ENCODE measurements at regions not wholly inside any gene's neighbourhood (a gene's known extent, or its start where the extent isn't known, plus 50 kb on each side); places are given as distances from the start of the nearest gene placed in this dataset.
"Not testable (repeated sequence)": the region's sequence is repeated elsewhere in the genome, so short reads cannot be mapped to it uniquely, and the experiment has no call there.

DNA sequence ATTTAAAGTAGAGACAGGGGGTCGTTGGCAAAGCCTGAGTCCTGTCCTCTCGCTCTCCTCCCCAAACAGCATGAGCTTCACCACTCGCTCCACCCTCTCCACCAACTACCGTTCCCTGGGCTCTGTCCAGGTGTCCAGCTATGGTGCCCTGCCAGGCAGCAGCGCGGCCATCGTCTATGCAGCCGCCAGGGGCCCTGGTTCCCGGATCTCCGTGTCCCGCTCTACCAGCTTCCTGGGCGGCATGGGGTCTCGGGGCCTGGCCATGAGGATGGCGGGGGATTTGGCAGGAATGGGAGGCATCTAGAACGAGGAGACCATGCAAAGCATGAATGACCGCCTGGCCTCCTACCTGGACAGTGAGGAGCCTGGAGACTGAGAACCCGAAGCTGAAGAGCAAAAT, 1117.2 kb upstream of the MIR17HG start:
- no peak for DNase-seq

DNA sequence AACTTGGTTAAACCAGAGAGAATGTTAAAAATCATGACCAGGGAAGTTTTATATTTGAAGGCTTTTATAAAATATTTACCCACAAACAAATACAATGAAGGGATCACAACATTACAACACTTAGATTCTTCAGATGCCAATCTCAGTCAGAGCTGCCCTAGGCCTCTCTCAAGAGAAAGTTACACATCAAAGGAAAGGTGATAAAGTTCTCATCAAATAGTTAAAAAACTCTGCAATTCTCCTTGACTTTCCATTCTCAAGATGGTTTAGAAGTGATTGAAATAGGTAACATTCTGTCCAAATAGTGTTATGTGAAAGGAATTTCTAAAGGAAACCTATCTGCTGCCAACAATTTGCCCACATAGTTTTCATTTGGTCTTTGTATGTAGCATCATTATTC, 1115.2 kb upstream of the MIR17HG start:
- DNase-seq, result no peak

DNA sequence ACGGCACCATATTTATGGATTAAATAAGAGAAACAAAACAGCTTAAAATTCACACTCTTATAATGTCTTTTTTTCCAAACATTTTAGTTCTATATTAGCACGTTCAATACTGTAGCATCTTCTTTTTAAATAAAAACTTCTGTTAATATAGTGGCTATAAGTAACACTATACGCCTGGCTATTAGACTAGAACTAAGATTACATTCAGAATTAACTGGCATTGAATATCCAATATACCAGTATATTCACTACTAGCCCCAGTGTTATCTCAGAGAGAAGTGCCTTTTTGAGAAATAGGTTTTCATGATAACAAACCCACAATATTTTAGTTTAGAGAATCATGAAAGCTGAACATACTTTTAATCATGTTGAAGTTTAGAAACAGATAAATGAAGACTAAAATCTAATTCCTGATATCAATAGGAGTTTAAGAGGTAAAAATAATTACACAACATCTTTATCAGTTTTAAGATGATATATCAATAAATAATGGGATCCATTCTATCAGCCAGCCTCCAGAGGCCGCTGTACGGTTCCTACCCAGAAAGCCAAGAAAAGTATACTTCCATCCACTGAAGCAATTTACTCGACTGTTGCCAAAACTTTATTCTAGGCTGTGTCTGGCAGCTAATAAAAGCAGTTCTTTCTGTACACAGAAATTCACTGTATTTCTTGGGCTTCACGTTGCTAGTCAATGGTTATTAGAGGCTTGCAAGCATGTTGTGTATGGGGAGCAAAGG, 1113.4 kb upstream of the MIR17HG start:
- no peak for DNase-seq

DNA sequence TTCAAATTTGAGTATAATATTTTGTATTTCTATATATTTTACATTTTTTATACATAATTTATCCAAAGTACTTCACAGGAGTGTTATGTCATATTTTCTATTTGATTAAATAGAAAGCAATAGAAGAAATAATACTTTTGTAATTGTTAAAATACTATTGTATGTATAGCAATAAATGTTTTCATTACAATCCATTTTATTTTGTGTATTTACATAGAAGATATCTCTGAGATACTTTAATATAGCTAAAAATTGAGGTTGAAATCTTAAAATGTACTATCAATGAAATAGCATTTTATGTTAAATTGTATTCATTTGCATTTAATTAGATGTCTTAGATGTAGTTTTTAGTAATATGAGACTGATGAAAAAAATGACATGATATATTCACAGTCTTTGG, 1109.6 kb upstream of the MIR17HG start:
- no peak for DNase-seq

DNA sequence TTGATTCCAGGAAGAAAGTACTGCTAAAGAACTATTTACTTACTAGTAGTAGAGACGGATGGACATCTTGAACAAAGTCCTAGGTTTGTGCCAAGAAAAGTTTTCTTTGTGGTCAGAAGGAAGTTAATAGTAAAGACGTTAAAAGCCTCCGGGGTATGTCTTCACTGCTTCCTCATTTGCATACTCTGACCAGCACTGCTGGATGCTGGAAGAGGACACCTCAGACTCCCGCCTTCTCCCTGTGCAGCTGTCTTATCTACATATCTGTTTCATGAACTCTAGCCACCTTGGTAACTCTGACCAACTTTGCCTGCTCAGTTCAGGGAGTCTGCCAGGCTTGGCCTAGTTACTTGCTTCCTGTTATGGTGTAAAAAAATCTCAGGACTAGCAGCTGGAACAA, 1109.1 kb upstream of the MIR17HG start:
- no peak for DNase-seq

DNA sequence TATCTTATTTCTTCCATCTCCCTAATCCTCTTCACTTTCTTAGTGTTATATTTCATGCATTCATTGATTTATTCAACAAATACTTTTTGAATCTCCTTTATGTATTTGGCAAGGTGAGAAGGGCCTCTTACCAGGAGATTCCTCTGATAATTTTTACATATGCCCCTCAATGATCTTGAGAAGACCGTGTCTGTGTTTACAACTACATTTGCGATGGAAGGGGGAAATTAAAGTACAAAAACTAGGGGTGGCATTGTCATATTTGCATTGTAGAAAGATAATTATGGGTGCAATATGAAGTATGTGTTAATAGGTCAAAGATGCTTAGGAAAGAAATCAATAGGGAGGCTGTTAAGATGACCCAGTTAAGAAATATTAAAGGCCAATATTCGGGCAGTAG, 1108.4 kb upstream of the MIR17HG start:
- no peak for DNase-seq

DNA sequence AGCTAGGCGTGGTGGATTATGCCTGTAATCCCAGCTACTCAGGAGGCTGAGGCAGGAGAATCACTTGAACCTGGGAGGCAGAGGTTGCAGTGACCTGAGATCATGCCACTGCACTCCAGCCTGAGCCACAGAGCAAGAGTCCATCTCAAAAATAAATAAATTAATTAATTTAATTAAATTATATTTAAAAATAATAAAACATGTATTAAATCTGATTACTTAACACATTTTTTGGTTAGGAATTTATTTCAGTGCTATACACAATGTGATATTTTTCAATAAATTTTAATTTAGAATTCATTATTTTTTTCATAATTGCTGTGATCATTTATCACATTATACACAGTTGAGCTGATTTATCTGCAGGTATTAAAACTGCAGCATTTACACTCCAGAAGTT, 1101.5 kb upstream of the MIR17HG start:
- DNase-seq, result no peak

DNA sequence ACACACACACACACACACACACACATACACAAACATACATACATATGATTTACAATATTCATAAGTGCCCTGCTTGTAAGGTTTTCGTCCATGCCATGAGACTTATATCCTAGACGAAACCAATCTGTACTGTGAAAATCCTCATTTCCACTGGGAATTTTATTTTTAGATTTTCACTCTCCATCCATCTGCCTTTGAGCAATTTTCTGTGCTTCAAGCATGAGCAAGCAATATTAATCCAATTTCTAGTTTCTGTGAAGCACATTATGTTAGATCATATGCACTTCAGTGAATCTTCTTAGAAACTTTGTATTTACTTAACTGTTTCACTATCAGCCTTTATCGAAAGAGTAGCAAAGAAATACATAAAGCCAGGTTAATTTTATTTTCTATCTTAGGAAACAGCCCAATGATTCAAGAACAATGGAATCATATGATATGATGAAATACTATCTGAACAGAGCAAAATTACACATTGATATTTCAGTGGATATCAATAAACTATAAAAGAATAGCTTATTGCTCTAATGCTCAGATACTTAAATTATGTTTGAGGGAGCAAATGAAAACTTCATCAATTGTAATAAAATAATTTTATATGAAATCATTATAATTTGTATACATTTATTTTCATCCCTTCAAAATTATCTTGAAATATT, 1100.7 kb upstream of the MIR17HG start:
- no peak for DNase-seq

DNA sequence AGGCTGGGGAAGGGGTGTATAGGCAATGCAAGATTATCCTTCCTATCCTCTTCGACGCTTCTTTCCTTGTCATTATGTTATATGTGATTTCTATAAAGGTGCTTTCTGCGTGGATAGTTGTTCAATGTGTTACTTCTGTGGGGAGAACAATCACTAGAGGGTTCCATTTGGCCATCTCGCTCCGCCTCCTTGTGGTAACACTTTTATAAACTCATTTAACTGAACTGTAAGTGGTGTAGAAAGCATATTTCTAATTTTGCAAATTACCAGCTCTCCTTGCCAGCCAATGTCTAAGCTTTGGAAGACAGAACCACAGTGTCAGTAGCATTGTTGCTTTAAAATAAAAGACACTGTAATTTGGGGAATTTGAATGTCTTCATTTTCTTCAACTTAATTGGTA, 1093.7 kb upstream of the MIR17HG start:
- DNase-seq, result no peak

DNA sequence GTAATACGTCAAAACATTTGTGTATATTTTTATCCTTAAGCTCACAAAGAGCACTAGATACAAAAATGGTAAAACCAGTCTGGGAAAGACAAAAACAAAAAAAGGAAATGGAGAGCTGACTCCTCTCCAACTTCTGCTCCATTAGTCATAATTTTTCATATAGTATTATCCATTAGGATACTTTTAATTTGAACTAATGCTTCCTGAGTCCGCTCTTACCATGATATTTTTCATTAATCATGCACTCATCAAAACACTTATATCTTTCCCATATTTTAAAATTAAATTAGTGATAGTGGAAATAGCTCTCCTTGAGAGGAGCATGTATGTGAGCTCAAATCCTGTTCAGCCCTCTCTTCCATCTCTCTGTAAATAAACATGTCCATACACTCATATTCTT, 1093.0 kb upstream of the MIR17HG start:
- DNase-seq, result no peak

DNA sequence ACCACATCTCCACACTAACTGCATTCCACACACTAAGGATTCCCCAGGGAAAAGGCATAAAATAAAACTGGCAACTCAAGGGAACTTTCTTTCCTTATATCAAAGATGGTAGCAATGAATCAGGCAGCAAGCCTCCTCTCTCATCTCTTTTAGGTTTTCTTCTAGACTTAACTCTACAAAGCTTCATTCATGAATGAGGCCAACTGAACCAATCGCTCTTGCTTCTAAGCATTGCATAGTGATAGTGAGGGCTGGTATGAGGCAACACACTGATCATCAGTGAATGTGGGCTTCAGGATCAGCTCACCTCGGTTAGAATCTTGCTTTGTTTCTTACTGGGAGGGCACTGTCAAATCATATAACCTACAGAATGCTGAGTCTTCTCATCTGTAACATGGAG, 1090.7 kb upstream of the MIR17HG start:
- no peak for DNase-seq

DNA sequence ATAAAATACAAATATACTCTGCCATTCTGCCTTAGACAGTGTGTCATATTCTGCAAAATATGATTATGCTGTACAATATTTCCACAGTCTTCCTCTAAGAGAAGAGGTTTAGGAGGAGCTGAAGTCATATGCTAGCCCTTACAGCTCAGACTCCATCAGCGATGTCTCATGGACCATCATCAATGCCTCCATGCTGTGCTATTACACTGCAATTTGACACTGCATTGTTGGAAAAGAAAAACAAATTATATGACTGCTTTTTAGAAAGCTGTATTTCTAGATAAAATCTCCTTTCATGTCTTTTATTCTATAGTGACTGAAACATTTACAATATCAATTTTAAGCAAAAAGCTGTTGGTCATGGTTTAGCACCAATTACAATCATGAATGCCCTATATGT, 1089.4 kb upstream of the MIR17HG start:
- DNase-seq, result no peak

DNA sequence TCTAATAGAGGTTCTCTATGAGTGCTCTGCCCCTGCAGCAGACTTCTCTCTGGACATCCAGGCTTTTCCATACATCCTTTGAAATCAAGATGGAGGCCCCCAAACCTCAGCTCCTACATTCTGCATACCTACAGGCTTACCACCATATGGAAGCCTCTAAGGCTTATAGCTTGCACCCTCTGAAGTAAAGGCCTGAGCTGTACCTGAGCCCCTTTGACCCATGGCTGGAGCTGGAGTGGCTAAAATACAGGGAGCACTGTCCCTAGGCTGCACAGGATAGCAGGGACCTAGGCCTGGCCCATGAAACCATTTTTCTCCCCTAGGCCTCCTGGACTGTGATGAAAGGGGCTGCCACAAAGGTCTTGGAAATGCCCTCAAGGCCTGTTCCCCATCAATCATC, 1086.1 kb upstream of the MIR17HG start:
- no peak for DNase-seq

DNA sequence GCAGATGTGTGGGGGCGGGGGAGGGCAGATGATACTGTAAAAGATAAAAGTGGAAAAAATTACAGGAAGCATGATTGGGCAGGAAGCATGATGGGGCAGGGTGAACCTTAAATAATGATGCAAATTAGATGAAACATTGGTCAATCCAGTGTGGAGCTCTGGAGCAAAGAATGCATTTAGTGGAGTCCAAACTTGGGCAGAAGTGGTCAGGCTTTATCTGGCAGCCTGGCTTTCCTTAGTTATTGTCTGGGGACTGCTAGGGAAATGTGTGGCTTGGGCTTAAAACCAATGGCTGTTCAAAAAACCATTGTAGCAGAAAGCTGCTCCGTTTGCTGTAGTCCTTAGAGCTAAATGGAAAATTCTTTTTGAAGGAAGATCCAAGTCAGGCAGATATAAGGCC, 1077.3 kb upstream of the MIR17HG start:
- no peak for DNase-seq

DNA sequence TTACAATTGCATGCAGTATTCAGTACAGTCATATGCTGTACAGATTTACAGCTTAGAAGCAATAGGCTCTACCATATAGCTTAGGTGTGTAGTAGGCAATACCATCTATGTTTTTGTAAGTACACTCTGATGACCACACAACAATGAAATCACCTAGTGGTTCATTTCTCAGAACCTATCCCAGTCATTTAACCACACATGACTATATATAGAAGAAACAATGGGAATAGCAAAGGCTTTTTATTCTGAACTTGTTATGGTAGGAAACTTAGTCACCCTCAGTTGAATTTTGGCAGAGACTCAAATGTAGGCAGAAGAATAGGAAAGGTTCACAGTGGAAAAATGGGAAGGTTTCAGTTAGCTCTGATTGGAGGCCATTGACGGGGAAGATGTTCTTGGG, 1075.1 kb upstream of the MIR17HG start:
- no peak for DNase-seq

DNA sequence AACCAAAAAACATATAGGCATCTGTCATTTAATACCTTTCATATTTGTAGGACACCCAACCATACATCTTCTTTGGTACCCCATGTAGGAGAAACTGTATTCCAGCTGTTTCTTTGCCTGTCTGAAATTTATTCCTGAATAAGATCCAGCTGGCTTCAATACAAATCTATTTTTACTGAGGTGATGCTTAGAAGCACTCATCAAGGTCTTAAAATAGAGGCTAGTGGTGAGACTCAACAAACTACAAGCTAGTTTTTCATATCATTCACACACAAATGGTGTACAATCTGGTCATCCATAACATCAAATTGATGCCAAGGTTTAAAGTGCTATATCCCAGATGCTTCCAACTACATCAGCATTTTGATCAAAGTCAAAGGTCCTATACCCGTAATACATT, 1071.3 kb upstream of the MIR17HG start:
- no peak for DNase-seq

DNA sequence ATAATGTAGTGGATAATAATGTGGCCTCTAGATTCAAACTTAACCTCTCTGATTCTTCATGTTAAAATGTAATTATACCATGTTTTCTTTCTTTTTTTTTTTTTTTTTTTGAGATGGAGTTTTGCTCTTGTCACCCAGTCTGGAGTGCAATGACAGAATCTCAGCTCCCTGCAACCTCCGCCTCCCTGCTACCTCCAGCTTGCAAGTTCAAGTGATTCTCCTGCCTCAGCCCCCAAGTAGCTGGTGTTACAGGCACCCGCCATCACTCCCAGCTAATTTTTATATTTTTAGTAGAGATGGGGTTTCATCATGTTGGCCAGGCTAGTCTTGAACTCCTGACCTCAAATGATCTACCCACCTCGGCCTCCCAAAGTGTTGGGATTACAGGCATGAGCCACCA, 1069.3 kb upstream of the MIR17HG start:
- DNase-seq, result not testable (repeated sequence)

DNA sequence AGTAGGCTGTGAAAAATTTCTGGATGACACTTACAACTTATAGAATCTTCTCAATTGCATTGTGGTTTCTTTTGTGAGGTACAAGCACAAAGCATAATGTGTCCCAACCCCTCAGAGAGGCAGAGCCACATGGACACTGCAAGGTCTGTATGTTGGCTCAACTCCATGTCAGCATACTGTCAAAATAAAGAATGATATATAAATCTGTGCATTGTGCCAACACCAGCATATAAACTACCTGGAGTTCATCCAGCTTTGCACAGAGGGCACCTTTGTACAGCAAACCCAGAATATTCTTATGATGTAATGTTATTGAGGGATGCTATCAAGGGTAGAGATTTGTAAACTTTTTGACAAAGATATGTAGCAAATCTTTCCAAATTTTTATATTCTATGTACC, 1065.8 kb upstream of the MIR17HG start:
- no peak for DNase-seq

DNA sequence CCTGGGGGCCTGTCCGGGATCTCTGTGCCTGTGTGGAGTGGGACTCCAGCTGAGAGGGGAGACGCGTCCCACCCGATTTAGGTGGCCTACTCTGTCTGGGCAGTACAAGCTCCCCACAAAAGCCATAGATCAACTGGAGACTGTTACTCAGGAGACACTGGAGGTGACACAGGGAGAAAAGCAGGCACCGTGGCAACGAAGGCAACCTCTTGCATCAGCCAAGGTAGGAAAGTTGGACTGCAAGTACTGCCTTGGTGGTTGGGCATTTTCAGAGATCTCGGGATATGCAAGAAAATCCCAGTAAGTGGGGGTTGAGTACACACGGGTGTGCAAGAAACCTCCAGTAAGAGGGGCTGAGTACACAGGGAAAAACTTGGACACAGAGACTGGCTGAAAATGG, 1060.0 kb upstream of the MIR17HG start:
- no peak for DNase-seq

DNA sequence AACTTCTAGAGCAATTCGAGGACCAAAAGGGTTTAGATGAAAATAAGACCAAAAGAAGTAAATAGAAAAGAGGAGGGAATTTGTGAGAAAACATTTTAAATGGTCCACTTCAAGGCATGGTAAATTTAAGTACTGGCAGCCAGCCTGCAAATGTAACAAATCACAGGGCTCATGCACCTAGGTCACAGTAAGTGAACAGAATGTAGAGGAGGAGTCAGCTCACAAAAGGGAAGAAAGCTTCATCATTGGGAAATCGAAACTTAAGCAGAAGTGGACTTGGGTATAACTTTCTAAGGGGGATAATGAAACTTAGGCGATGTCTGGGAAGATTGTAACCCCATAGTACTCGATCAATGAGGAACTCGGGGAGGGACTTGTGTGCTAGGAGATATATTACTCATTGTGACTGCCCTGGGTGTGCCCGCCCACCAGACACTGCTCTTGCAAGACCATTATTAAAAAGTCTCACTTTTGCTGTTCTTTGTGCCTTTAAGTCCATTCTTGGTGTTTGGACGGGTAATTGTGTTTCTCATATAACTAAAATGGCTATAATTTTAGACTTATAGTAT, 1053.6 kb upstream of the MIR17HG start:
- no peak for DNase-seq

DNA sequence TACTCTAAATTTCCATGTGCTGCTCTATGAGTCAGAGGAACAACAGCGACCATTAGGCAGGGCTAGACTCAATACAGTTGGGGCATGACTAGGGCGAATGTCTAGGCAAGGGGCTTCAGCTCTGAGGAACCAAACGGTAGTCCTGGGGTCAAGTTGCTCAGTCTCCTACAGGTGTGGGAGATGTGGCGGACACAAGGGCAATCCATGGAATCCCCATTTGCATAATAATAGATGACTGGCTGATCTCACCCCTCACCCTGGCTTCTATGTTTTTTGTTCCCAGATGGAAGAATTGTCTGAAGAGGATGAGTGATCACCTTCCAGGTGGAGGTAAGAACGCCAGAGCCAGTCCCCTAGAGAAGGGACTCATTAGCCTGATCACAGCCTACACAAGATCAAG, 1048.2 kb upstream of the MIR17HG start:
- DNase-seq, result no peak

DNA sequence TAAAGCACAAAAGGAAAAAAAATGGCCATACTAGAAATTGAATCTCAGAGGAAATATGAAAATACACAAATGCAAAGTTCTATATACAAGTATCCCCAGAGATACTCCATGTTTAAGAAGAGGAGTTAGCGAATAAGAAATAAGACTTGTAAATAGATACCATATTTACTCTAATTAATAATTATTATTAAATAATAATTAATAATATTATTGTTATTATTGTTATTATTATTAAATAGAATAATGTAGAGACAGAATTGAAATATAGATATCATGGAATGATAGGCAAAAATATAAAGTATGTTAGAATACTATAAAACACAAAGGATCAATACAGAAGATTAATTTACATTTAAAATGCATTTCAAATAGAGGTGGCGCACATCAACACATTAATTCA, 1047.5 kb upstream of the MIR17HG start:
- DNase-seq, result no peak

DNA sequence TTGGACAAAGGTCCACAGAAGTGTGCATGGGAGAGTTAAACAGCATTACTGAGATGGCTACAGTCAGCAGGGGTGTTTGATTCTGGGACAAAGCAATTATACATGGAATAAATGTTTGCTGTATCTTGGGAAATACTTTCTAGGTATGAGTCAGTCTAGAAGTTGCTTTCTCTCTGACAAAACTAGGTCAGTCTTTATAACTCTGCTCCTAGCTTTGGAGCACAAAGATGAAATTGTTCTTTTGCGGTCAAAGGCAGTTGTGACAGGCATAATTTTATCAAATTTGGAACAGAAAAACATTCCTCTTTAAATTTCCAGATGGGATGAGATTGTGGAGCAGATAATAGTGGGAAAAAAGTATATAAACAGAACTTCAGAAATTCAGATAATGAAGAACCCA, 1045.4 kb upstream of the MIR17HG start:
- no peak for DNase-seq

DNA sequence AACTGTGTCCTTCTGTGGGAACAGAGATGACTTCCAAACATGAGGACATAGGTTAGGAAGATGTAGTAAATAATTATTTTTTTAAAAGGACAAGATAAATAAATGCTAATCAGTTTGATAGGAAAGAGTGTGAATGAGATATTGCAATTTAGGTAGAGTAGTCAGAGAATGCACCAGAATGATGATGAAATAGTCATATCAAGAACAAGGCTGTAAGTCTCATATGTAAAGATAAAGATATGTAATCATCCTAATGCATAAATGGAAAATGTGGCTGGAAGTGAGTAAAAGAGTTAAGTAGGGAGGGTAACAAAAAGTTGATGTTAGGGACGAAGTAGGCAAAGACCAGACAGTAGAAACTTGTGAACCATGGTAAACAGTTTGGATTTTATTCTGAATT, 1041.7 kb upstream of the MIR17HG start:
- DNase-seq, result no peak

DNA sequence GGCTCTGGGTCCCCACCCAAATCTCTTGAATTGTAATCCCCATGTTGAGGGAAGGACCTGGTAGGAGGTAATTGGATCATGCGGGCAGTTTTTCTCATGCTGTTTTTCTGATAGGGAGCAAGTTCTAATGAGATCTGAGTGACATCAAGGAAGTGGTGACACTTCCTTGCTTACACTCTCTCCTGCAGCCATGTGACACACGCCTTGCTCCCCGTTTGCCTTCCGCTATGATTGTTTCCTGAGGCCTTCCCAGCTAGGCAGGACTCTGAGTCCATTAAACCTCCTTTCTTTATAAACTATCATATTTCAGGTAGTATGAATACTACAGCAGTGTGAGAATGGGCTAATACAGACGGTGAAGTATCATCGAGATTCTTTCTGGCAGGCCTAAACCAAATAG, 1040.4 kb upstream of the MIR17HG start:
- DNase-seq, result no peak

Data from DMS153 (cell line).